Fibroblast of lung (primary cell): ENCODE measurements at regions not wholly inside any gene's neighbourhood (a gene's known extent, or its start where the extent isn't known, plus 50 kb on each side); places are given as distances from the start of the nearest gene placed in this dataset.

Source experiments
- DNase-seq, 2 donors: peaks; one replicate each; pipeline versions ENCODE4 v3.0.0 to v3.0.0-alpha.2; 2010; ENCODE audit warnings: low read depth in 2 of 2
- H2AFZ ChIP-seq: 2 replicates; pipeline ENCODE4 v1.5.1; 2012; ENCODE audit warnings: low read length, control low read depth, inconsistent platforms
- H3K27ac ChIP-seq: 2 replicates; pipeline ENCODE4 v1.5.1; 2011; ENCODE audit warnings: low read length, control low read depth; ENCODE audit not compliant: insufficient read depth
- H3K27me3 ChIP-seq: 2 replicates; pipeline ENCODE4 v1.5.1; 2011; ENCODE audit warnings: mild to moderate bottlenecking, low read length; ENCODE audit not compliant: control insufficient read depth, insufficient read depth
- H3K36me3 ChIP-seq: 2 replicates; pipeline ENCODE4 v1.5.1; 2011; ENCODE audit warnings: low read length; ENCODE audit not compliant: control insufficient read depth, insufficient read depth
- H3K4me1 ChIP-seq: 2 replicates; pipeline ENCODE4 v1.5.1; 2011; ENCODE audit warnings: low read length; ENCODE audit not compliant: control insufficient read depth, insufficient read depth; ENCODE audit errors: extremely low read depth
- H3K4me2 ChIP-seq: 2 replicates; pipeline ENCODE4 v1.5.1; 2011; ENCODE audit warnings: low read length, control low read depth; ENCODE audit not compliant: insufficient read depth; ENCODE audit errors: extremely low read depth
- H3K4me3 ChIP-seq, 4 experiments: fragments of 200-600 bp in 1 of 4; sonication (generic) in 1 of 4; replicated peaks in 1 of 4; 2 replicates each; pipeline ENCODE4 v1.5.1; 2011 to 2016; ENCODE audit warnings: low read length in 4 of 4, low read depth in 3 of 4, mild to moderate bottlenecking in 3 of 4, control low read depth in 2 of 4, inconsistent platforms in 1 of 4, mixed read lengths in 1 of 4; ENCODE audit not compliant: insufficient read depth in 1 of 4; ENCODE audit errors: control extremely low read depth in 1 of 4
- H3K79me2 ChIP-seq: 2 replicates; pipeline ENCODE4 v1.5.1; 2012; ENCODE audit warnings: mild to moderate bottlenecking, low read length, inconsistent platforms; ENCODE audit not compliant: control insufficient read depth, insufficient read depth
- H3K9ac ChIP-seq: 2 replicates; pipeline ENCODE4 v1.5.1; 2011; ENCODE audit warnings: mild to moderate bottlenecking, low read length, control low read depth; ENCODE audit not compliant: insufficient read depth
- H3K9me3 ChIP-seq: 2 replicates; pipeline ENCODE4 v1.5.1; 2012; ENCODE audit warnings: low read depth, low read length; ENCODE audit not compliant: control insufficient read depth, insufficient read depth
- H4K20me1 ChIP-seq: 2 replicates; pipeline ENCODE4 v1.5.1; 2011; ENCODE audit warnings: low read length; ENCODE audit not compliant: control insufficient read depth, insufficient read depth; ENCODE audit errors: extremely low read depth
- EZH2 ChIP-seq: IDR thresholded peaks from 2 replicates; pipeline ENCODE4 v1.5.1; 2012; ENCODE audit warnings: low read length, control low read depth, mild to moderate bottlenecking; ENCODE audit errors: missing control alignments
- TF ChIP-seq, protein P1 (sequence below), 2 donors: IDR thresholded peaks in 1 of 2; conservative IDR thresholded peaks in 1 of 2; 1 replicate in 1 of 2; 2 replicates in 1 of 2; pipeline ENCODE4 v1.5.1; 2011 to 2012; ENCODE audit warnings: low read length in 2 of 2, control low read depth in 1 of 2, inconsistent platforms in 1 of 2, low read depth in 1 of 2, mild to moderate bottlenecking in 1 of 2

DNA sequence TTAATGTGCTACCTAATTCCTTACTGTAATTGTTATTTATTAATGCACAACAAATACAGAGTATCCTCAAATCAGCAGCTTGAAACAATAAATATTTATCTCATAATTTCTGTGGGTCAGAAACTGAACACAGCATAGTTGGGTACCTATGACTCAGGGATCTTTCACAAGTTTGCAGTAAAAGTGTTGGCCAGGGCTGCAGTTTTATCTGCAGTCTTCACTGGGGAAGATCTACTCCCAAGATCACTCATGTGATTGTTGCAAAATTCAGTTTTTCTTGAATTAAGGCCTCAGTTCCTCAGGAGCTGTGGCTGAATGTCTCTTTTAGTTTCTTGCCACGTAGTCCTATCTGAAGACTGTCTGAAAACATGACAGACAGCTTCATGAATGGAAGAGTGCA lies 237.8 kb downstream of the ZWINT start:
- Histone ChIP-seq H3K27me3 (no peaks in the 10 kb centered on the region), H3K9me3 (no peaks in the 10 kb centered on the region), H4K20me1 (no peaks in the 10 kb centered on the region), H3K4me1 (no peaks in the 10 kb centered on the region), H3K79me2 (no peaks in the 10 kb centered on the region), H3K4me2 (no peak overlapping the region), H3K9ac (no peak overlapping the region), H2AFZ (no peak overlapping the region), H3K36me3 (no peaks in the 10 kb centered on the region), H3K4me3 (no peak overlapping the region), H3K27ac (no peak overlapping the region)
- TF ChIP-seq EZH2: no peak
- TF ChIP-seq, protein P1, sequence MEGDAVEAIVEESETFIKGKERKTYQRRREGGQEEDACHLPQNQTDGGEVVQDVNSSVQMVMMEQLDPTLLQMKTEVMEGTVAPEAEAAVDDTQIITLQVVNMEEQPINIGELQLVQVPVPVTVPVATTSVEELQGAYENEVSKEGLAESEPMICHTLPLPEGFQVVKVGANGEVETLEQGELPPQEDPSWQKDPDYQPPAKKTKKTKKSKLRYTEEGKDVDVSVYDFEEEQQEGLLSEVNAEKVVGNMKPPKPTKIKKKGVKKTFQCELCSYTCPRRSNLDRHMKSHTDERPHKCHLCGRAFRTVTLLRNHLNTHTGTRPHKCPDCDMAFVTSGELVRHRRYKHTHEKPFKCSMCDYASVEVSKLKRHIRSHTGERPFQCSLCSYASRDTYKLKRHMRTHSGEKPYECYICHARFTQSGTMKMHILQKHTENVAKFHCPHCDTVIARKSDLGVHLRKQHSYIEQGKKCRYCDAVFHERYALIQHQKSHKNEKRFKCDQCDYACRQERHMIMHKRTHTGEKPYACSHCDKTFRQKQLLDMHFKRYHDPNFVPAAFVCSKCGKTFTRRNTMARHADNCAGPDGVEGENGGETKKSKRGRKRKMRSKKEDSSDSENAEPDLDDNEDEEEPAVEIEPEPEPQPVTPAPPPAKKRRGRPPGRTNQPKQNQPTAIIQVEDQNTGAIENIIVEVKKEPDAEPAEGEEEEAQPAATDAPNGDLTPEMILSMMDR (conservative IDR thresholded peaks at IDR 0.05 in 1 of 2, IDR thresholded peaks at IDR 0.05 in 1 of 2; ENCODE audit: low read depth in 1 of 2, low read length in 2 of 2): no peak
- DNase-seq: no peak

DNA sequence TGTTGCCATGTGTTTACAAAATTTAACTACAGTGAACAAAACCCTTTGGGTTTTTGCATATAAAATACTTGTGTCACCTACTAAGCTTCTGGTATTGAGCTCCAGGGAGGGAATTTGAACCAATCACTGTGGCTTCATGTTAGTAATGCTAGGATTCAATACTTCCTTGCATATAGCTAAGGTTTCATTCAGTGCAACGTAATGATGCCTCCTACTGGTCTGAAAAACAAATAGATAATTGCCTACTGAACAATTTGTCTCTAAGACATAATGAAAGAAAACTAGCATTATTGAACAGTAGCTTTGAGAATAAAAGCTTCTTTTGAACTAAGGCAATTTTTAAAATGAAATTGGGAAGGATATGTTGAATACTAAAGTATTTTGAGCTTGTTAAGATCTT lies 244.4 kb downstream of the ZWINT start:
- H3K36me3 ChIP-seq: no peaks in the 10 kb centered on the region

GRCh38 chr10:56109454-56109853 lies 251.6 kb downstream of the ZWINT start:
- Histone ChIP-seq H3K4me2 (no peak overlapping the region), H2AFZ (no peak overlapping the region), H4K20me1 (no peaks in the 10 kb centered on the region), H3K79me2 (no peaks in the 10 kb centered on the region), H3K27ac (no peak overlapping the region), H3K4me3 (no peak overlapping the region), H3K27me3 (no peaks in the 10 kb centered on the region), H3K9me3 (no peaks in the 10 kb centered on the region), H3K36me3 (no peaks in the 10 kb centered on the region), H3K4me1 (no peaks in the 10 kb centered on the region), H3K9ac (no peak overlapping the region)
- TF ChIP-seq, protein P1 (conservative IDR thresholded peaks at IDR 0.05 in 1 of 2, IDR thresholded peaks at IDR 0.05 in 1 of 2; ENCODE audit: low read depth in 1 of 2, low read length in 2 of 2): no peak
- no peak for TF ChIP-seq EZH2
- no peak for DNase-seq

More for the DNA sequence above, 244.4 kb downstream of the ZWINT start:
- Histone ChIP-seq H3K4me1 (no peaks in the 10 kb centered on the region), H3K27ac (no peak overlapping the region), H3K9me3 (no peaks in the 10 kb centered on the region), H3K9ac (no peak overlapping the region), H2AFZ (no peak overlapping the region), H4K20me1 (no peaks in the 10 kb centered on the region), H3K4me2 (no peak overlapping the region), H3K27me3 (no peaks in the 10 kb centered on the region), H3K79me2 (no peaks in the 10 kb centered on the region), H3K4me3 (no peak overlapping the region)
- no peak for TF ChIP-seq EZH2
- TF ChIP-seq, protein P1 (conservative IDR thresholded peaks at IDR 0.05 in 1 of 2, IDR thresholded peaks at IDR 0.05 in 1 of 2; ENCODE audit: low read depth in 1 of 2, low read length in 2 of 2): no peak
- DNase-seq: no peak
